ENCODE measurements at regions not wholly inside any gene's neighbourhood (a gene's known extent, or its start where the extent isn't known, plus 50 kb on each side); places are given as distances from the start of the nearest gene placed in this dataset.

- H3K4me1 ChIP-seq, result no peaks in the 10 kb centered on the region
- ATAC-seq (no peak), FAIRE-seq (no peak), DNase-seq (ENCODE audit: low read depth in 1 of 2, low spot score in 1 of 2) (no peak)
- CTCF ChIA-PET, result no interaction called here
- no peaks in the 10 kb centered on the region for H3K9me3 ChIP-seq
- WGBS (ENCODE audit: missing lambda C conversion rate), result 3% methylated on average over 2 of the region's 2 CpGs
- TF ChIP-seq ELK1 (IDR thresholded peaks at IDR 0.05; ENCODE audit: low read depth, low read length) (no peak), BHLHE40 (IDR thresholded peaks at IDR 0.05; ENCODE audit: low read depth, low read length) (no peak), ATOH8 (CRISPR knock-in tag; IDR thresholded peaks at IDR 0.05; ENCODE audit: low read depth) (no peak), NR3C1 (IDR thresholded peaks at IDR 0.05) (no peak), HOXB13 (CRISPR knock-in tag; IDR thresholded peaks at IDR 0.05; ENCODE audit: low read depth) (no peak), MYC (IDR thresholded peaks at IDR 0.05; ENCODE audit: borderline replicate concordance, low read length) (no peak), CBX8 (IDR thresholded peaks at IDR 0.05) (no peak), EP300 (IDR thresholded peaks at IDR 0.05) (no peak), KDM1A (IDR thresholded peaks at IDR 0.05; ENCODE audit: low read depth) (no peak)
- TF ChIP-seq, protein P1, sequence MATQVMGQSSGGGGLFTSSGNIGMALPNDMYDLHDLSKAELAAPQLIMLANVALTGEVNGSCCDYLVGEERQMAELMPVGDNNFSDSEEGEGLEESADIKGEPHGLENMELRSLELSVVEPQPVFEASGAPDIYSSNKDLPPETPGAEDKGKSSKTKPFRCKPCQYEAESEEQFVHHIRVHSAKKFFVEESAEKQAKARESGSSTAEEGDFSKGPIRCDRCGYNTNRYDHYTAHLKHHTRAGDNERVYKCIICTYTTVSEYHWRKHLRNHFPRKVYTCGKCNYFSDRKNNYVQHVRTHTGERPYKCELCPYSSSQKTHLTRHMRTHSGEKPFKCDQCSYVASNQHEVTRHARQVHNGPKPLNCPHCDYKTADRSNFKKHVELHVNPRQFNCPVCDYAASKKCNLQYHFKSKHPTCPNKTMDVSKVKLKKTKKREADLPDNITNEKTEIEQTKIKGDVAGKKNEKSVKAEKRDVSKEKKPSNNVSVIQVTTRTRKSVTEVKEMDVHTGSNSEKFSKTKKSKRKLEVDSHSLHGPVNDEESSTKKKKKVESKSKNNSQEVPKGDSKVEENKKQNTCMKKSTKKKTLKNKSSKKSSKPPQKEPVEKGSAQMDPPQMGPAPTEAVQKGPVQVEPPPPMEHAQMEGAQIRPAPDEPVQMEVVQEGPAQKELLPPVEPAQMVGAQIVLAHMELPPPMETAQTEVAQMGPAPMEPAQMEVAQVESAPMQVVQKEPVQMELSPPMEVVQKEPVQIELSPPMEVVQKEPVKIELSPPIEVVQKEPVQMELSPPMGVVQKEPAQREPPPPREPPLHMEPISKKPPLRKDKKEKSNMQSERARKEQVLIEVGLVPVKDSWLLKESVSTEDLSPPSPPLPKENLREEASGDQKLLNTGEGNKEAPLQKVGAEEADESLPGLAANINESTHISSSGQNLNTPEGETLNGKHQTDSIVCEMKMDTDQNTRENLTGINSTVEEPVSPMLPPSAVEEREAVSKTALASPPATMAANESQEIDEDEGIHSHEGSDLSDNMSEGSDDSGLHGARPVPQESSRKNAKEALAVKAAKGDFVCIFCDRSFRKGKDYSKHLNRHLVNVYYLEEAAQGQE (IDR thresholded peaks at IDR 0.05), result no peak
- TF ChIP-seq, protein P2, sequence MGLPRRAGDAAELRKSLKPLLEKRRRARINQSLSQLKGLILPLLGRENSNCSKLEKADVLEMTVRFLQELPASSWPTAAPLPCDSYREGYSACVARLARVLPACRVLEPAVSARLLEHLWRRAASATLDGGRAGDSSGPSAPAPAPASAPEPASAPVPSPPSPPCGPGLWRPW (IDR thresholded peaks at IDR 0.05), result no peak
- no peak overlapping the region for H3K4me2 ChIP-seq
- no peak overlapping the region for H3K4me3 ChIP-seq
- H3K27ac ChIP-seq, result no peak overlapping the region
- POLR2A ChIA-PET, result no interaction called here
Measured at GRCh38 chr18:47542551-47542950, 291.1 kb upstream of the SKOR2 start.

- Histone ChIP-seq H3K4me1 (no peaks in the 10 kb centered on the region), H3K9me3 (no peaks in the 10 kb centered on the region), H3K4me2 (no peak overlapping the region), H3K27ac (no peak overlapping the region), H3K4me3 (no peak overlapping the region)
- DNase-seq (ENCODE audit: low read depth in 1 of 2, low spot score in 1 of 2), result no peak
- no peak for FAIRE-seq
- WGBS (ENCODE audit: missing lambda C conversion rate), result 44% methylated on average over 7 of the region's 27 CpGs
- TF ChIP-seq FOXS1 (CRISPR knock-in tag; IDR thresholded peaks at IDR 0.05) (no peak), MYC (IDR thresholded peaks at IDR 0.05; ENCODE audit: borderline replicate concordance, low read length) (no peak), ZFP36 (IDR thresholded peaks at IDR 0.05; ENCODE audit: borderline replicate concordance, partially characterized antibody) (no peak)
- no peak for ATAC-seq
- ChIA-PET CTCF (interaction anchor here (1.7 kb wide), 1 partner anchor 14 kb away, joined by 4 read pairs; no protein-coding TSS in a partner anchor), POLR2A (no interaction called here)
Measured at GRCh38 chr18:47531717-47532116, 280.3 kb upstream of the SKOR2 start.

DNA sequence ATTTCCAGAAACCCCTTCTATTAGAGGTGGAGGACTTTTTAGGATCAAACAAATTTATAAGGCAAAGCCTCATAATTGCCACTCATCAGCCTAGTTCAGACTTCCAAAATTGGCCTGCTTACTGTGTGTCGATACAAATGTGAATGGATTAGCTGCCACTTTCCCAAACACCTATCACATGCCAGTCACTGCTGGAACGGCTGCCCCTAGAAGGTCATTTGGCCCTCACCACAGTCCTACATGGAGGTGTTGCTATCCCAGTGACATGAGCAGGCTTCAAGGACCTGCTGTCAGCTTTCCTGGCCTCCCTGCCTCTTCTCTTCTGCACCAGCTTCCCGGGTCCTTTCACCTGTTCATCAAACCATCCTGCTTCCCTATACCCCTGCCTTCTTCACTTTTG lies 279.2 kb upstream of the SKOR2 start:
- Histone ChIP-seq H3K4me2 (no peak overlapping the region), H3K4me3 (no peak overlapping the region), H3K9me3 (no peaks in the 10 kb centered on the region), H3K4me1 (no peaks in the 10 kb centered on the region), H3K27ac (no peak overlapping the region)
- ATAC-seq (no peak), DNase-seq (ENCODE audit: low read depth in 1 of 2, low spot score in 1 of 2) (no peak), FAIRE-seq (no peak)
- ChIA-PET POLR2A (no interaction called here), CTCF (interaction anchor here (1.7 kb wide), 1 partner anchor 13 kb away, joined by 4 read pairs; no protein-coding TSS in a partner anchor)
- no peak for TF ChIP-seq ZC3H11A (IDR thresholded peaks at IDR 0.05)
- TF ChIP-seq CBX8 (IDR thresholded peaks at IDR 0.05), result no peak
- no peak for TF ChIP-seq KDM5A (IDR thresholded peaks at IDR 0.05)
- TF ChIP-seq HOXA7 (CRISPR knock-in tag; IDR thresholded peaks at IDR 0.05), result no peak
- no peak for TF ChIP-seq CHD2 (IDR thresholded peaks at IDR 0.05; ENCODE audit: low read length, partially characterized antibody)
- no peak for TF ChIP-seq USF2 (IDR thresholded peaks at IDR 0.05)
- TF ChIP-seq SMC3 (IDR thresholded peaks at IDR 0.05), result no peak
- TF ChIP-seq, protein P1 (IDR thresholded peaks at IDR 0.05), result no peak
- TF ChIP-seq FOXS1 (CRISPR knock-in tag; IDR thresholded peaks at IDR 0.05), result no peak
- 0% methylated on average over 3 of the region's 3 CpGs for WGBS (ENCODE audit: missing lambda C conversion rate)

Measured in A549 (cell line).